Esophagus squamous epithelium (tissue), 5 donors: ENCODE measurements at regions not wholly inside any gene's neighbourhood (a gene's known extent, or its start where the extent isn't known, plus 50 kb on each side); places are given as distances from the start of the nearest gene placed in this dataset.

Source experiments
- DNase-seq: peaks from one replicate; lab custom pipeline; 2025; lab: John Stamatoyannopoulos, UW
- H3K27ac ChIP-seq, 4 donors: fragments of 200-600 bp; sonication (generic); one replicate each; pipeline ENCODE4 v1.5.1; 2016 to 2019; ENCODE audit warnings: mild to moderate bottlenecking in 1 of 4
- H3K27me3 ChIP-seq, 4 donors: fragments of 200-600 bp; sonication (generic); 1 replicate in 3 of 4; 2 replicates in 1 of 4; pipeline versions ENCODE4 v1.5.1 to v1.6.0; 2017 to 2021; ENCODE audit warnings: antibody characterized with exemption in 1 of 4
- H3K36me3 ChIP-seq, 3 donors: fragments of 200-600 bp; sonication (generic); one replicate each; pipeline ENCODE4 v1.5.1; 2016 to 2019
- H3K4me1 ChIP-seq, 3 donors: fragments of 200-600 bp; sonication (generic); one replicate each; pipeline ENCODE4 v1.5.1; 2017 to 2019
- H3K4me3 ChIP-seq, 4 donors: fragments of 200-600 bp; sonication (generic); 1 replicate in 3 of 4; 2 replicates in 1 of 4; pipeline ENCODE4 v1.5.1; 2016 to 2019; ENCODE audit warnings: mild to moderate bottlenecking in 2 of 4, moderate library complexity in 1 of 4
- H3K9me3 ChIP-seq, 3 donors: fragments of 200-600 bp; sonication (generic); one replicate each; pipeline ENCODE4 v1.5.1; 2016 to 2019
- POLR2A ChIP-seq, 4 donors: fragments of 450-650 bp; IDR thresholded peaks; one replicate each; pipeline ENCODE4 v1.6.1; 2017; ENCODE audit warnings: antibody characterized with exemption in 4 of 4, mild to moderate bottlenecking in 4 of 4, moderate library complexity in 3 of 4
- WGBS, 2 donors: methylation state at CpG; one replicate each; pipeline ENCODE4 v1.1.5; 2018; 5-methylcytosine and 5-hydroxymethylcytosine counted together
- intact Hi-C: fragments of 100-400 bp; cut with DNase I; formaldehyde crosslinking; loops from one replicate; pipeline ENCODE4 v1.15.0; 2022
- TF ChIP-seq, protein P1 (sequence below), 6 experiments: fragments of 450-650 bp in 4 of 6; fragments of 200-600 bp in 2 of 6; sonication (generic) in 2 of 6; IDR thresholded peaks; one replicate each; pipeline ENCODE4 v1.5.1; 2016 to 2019; ENCODE audit warnings: antibody characterized with exemption in 6 of 6, mild to moderate bottlenecking in 4 of 6, moderate library complexity in 4 of 6
- donor health status: DM: yes; HTN: yes; CAD: no.

DNA sequence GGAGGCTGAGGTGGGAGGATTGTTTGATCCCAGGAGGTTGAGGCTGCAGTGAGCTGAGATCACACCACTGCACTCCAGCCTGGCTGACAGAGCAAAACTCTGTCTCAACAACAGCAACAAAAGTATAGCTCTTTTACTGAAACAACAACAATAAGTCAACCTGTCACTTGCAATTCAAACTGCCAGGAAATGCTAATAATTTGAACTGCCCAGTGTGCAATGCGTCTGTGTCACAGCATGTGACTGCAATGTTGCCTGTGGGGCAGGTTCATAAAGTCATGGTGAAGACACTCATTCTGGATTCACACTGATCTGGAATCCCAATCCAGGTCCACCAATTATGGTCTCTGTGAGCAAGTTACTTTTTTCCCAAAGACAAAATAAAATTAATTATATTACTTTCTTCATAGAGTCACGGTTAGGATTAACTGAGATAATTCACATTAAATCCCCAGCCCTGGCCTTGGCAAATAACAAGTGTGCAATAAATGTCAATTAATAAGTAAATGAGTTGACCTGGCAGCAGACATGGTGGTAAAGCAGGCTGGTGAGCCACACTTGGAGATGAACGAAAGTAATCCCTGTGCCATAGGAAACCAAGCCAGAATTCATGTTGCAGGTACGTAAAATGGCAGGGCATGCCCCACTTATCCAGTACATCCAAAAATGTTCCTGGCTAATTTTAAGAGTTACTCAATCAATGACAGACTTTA lies 89.1 kb upstream of the CPSF6 start:
- no peaks in the 10 kb centered on the region for H3K27me3 ChIP-seq
- no peak overlapping the region for H3K4me3 ChIP-seq
- peaks cover 0 to 13% (median 0%) of the 10 kb centered on the region in 3 donors for H3K4me1 ChIP-seq
- DNase-seq, result no peak
- no peaks in the 10 kb centered on the region for H3K9me3 ChIP-seq
- no peaks in the 10 kb centered on the region for H3K36me3 ChIP-seq
- TF ChIP-seq, protein P1, sequence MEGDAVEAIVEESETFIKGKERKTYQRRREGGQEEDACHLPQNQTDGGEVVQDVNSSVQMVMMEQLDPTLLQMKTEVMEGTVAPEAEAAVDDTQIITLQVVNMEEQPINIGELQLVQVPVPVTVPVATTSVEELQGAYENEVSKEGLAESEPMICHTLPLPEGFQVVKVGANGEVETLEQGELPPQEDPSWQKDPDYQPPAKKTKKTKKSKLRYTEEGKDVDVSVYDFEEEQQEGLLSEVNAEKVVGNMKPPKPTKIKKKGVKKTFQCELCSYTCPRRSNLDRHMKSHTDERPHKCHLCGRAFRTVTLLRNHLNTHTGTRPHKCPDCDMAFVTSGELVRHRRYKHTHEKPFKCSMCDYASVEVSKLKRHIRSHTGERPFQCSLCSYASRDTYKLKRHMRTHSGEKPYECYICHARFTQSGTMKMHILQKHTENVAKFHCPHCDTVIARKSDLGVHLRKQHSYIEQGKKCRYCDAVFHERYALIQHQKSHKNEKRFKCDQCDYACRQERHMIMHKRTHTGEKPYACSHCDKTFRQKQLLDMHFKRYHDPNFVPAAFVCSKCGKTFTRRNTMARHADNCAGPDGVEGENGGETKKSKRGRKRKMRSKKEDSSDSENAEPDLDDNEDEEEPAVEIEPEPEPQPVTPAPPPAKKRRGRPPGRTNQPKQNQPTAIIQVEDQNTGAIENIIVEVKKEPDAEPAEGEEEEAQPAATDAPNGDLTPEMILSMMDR (IDR thresholded peaks at IDR 0.05), result no peak
- no peak for TF ChIP-seq POLR2A (IDR thresholded peaks at IDR 0.05)
- WGBS, 2 donors, result 45 to 50% methylated on average over 4 of the region's 4 CpGs
- intact Hi-C loops, result loop anchor here (10.0 kb wide), 1 partner anchor 205 kb away; the partner anchor contains the start of gene YEATS4
- H3K27ac ChIP-seq, result no peak overlapping the region

DNA sequence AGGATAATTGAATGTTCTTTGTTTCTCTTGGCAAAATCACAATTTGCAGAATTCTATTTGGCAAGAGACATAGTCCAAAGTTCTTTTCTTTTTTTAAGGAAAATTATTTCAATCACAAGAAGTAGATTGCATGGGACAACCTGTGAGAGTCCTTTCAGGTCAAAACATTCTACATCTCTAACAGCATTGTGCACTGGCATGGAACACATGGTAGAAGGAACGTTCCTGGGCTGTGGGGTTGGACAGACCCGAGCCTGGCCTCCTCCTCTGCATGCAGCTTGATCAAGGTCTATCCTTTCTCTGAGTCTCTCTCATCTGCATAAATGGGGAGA lies 88.6 kb upstream of the CPSF6 start:
- TF ChIP-seq, protein P1 (IDR thresholded peaks at IDR 0.05), result no peak
- no peak for TF ChIP-seq POLR2A (IDR thresholded peaks at IDR 0.05)
- Histone ChIP-seq H3K27ac (no peak overlapping the region), H3K4me1 (peaks cover 0 to 13% (median 0%) of the 10 kb centered on the region in 3 donors), H3K9me3 (no peaks in the 10 kb centered on the region), H3K27me3 (no peaks in the 10 kb centered on the region), H3K4me3 (no peak overlapping the region), H3K36me3 (no peaks in the 10 kb centered on the region)
- 44 to 56% methylated on average over 2 of the region's 2 CpGs for WGBS, 2 donors
- no peak for DNase-seq
- intact Hi-C loops, result loop anchor here (10.0 kb wide), 1 partner anchor 204 kb away; the partner anchor contains the start of gene YEATS4

DNA sequence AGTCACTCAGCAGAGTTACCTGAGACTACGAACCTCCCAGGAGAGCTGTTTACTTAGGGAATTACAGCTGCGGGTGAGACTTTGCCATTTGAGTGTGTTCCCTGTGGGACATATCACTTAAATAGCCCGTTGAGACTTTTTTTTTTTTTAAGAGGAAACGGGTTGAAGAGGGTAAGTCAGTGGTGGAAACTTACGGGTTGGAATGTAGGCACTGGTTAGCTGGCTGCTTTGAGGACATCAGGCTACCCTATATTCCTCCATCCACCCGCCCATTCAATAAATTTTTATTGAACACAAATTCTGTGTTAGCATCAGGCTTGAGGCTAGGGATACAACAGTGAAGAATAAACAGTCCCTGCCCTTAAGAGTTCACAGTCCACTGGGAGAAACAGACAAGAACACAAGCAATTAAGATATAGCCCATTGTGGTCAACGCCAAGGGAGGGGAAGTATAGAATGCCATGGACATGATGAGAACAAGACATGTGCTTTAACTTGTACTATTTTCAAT lies 88.1 kb upstream of the CPSF6 start:
- Histone ChIP-seq H3K4me1 (peaks cover 0 to 13% (median 0%) of the 10 kb centered on the region in 3 donors), H3K9me3 (no peaks in the 10 kb centered on the region), H3K27me3 (no peaks in the 10 kb centered on the region), H3K27ac (no peak overlapping the region), H3K4me3 (no peak overlapping the region), H3K36me3 (no peaks in the 10 kb centered on the region)
- WGBS, 2 donors, result 43 to 58% methylated on average over 7 of the region's 7 CpGs
- intact Hi-C loops, result loop anchor here (10.0 kb wide), 1 partner anchor 203 kb away; the partner anchor contains the start of gene YEATS4
- TF ChIP-seq, protein P1 (IDR thresholded peaks at IDR 0.05), result no peak
- TF ChIP-seq POLR2A (IDR thresholded peaks at IDR 0.05), result no peak
- no peak for DNase-seq

DNA sequence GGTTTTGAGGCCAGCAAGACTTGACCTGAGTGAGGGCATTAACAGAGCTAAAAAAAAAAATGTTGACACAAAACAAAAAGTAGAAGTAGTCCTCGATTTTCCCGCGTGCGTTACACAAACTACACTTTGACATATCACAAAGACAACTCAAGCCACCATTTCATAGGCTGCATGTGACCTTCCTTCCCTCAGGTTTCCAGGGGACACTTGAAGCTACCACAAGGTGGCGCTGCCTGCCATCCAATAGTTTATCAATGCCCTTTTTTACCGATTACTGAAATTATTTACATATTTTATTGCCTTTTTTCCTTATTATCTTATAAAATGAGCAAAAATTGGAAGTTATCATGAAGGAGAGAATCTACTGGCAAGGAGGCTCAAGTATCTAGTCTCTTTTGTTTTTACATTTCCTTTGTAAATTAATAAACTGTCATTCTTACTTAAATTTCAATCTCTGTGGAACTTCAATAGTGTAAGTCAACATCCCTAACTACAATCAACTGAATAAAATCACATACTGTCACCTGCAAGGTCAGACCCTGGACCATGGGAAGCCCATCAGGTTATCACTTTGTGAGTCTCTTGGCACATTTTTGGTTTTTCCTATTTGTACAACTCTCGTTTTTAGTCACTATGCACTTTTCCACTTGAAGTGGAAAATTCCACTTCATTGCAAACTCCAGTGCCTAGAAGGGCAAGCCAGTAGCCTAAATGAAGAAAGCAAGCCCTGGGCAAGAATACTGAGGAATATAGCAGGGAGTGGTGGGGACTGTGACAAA lies 84.6 kb upstream of the CPSF6 start:
- no peak for DNase-seq
- H3K36me3 ChIP-seq, result no peaks in the 10 kb centered on the region
- H3K4me3 ChIP-seq, result no peak overlapping the region
- no peak for TF ChIP-seq POLR2A (IDR thresholded peaks at IDR 0.05)
- TF ChIP-seq, protein P1 (IDR thresholded peaks at IDR 0.05), result peak; percentile 78 to 91 (median 86)
- no peaks in the 10 kb centered on the region for H3K27me3 ChIP-seq
- intact Hi-C loops, result loop anchor here (10.0 kb wide), 1 partner anchor 200 kb away; the partner anchor contains the start of gene YEATS4
- H3K27ac ChIP-seq, result no peak overlapping the region
- no peaks in the 10 kb centered on the region for H3K9me3 ChIP-seq
- peaks cover 0 to 19% (median 0%) of the 10 kb centered on the region in 3 donors for H3K4me1 ChIP-seq
- 2 to 5% methylated on average over 7 of the region's 7 CpGs for WGBS, 2 donors
